GM21529 (cell line): ENCODE measurements at regions not wholly inside any gene's neighbourhood (a gene's known extent, or its start where the extent isn't known, plus 50 kb on each side); places are given as distances from the start of the nearest gene placed in this dataset.
"Not testable (repeated sequence)": the region's sequence is repeated elsewhere in the genome, so short reads cannot be mapped to it uniquely, and the experiment has no call there.

Experiments used
- ATAC-seq: cut with Tn5 transposase; IDR thresholded peaks from one replicate; pipeline ENCODE4 v1.9.1; 2021; ENCODE audit not compliant: unreplicated experiment

- ATAC-seq: peak; percentile 76
Observed at GRCh38 chr9:21591221-21592062, 109.3 kb upstream of the IFNE start.

GRCh38 chr9:21592063-21592338 is 109.9 kb upstream of the IFNE start:
- ATAC-seq: no peak

GRCh38 chr9:21597284-21597683 is 115.2 kb upstream of the IFNE start:
- no peak for ATAC-seq

- no peak for ATAC-seq
Observed at GRCh38 chr9:21598749-21599148, 116.6 kb upstream of the IFNE start.

GRCh38 chr9:21605489-21605931 is 123.4 kb upstream of the IFNE start:
- no peak for ATAC-seq

- no peak for ATAC-seq
Observed at GRCh38 chr9:21607576-21607975, 125.5 kb upstream of the IFNE start.

- no peak for ATAC-seq
Observed at GRCh38 chr9:21608200-21608599, 126.1 kb upstream of the IFNE start.

- no peak for ATAC-seq
Observed at GRCh38 chr9:21609506-21609905, 127.4 kb upstream of the IFNE start.

- ATAC-seq: no peak
Observed at GRCh38 chr9:21611891-21612290, 129.8 kb upstream of the IFNE start.

GRCh38 chr9:21615018-21615417 is 132.9 kb upstream of the IFNE start:
- no peak for ATAC-seq

GRCh38 chr9:21615446-21615845 is 133.3 kb upstream of the IFNE start:
- no peak for ATAC-seq

- no peak for ATAC-seq
Observed at GRCh38 chr9:21616082-21616778, 134.1 kb upstream of the IFNE start.

GRCh38 chr9:21624675-21625644 is 142.8 kb upstream of the IFNE start:
- ATAC-seq: no peak

- no peak for ATAC-seq
Observed at GRCh38 chr9:21626493-21626892, 144.4 kb upstream of the IFNE start.

GRCh38 chr9:21628954-21629353 is 146.8 kb upstream of the IFNE start:
- not testable (repeated sequence) for ATAC-seq

GRCh38 chr9:21634951-21635350 is 152.8 kb upstream of the IFNE start:
- ATAC-seq: no peak

- ATAC-seq: no peak
Observed at GRCh38 chr9:21638104-21638503, 156.0 kb upstream of the IFNE start.

GRCh38 chr9:21653091-21653490 is 149.3 kb upstream of the MTAP start:
- ATAC-seq: no peak

GRCh38 chr9:21653589-21653988 is 148.8 kb upstream of the MTAP start:
- no peak for ATAC-seq

GRCh38 chr9:21656776-21657674 is 145.4 kb upstream of the MTAP start:
- ATAC-seq: no peak
